Type B pancreatic cell (in vitro differentiated cells): ENCODE measurements at regions not wholly inside any gene's neighbourhood (a gene's known extent, or its start where the extent isn't known, plus 50 kb on each side); places are given as distances from the start of the nearest gene placed in this dataset.

ENCODE experiments used
- DNase-seq: peaks from one replicate; pipeline ENCODE4 v3.0.0; 2021; ENCODE audit warnings: mixed read lengths; ENCODE audit not compliant: unreplicated experiment; ENCODE audit errors: extremely low spot score
- H3K27ac Mint-ChIP-seq: 2 replicates; pipeline ENCODE4 v1.8.0; 2021; ENCODE audit warnings: mild to moderate bottlenecking, mixed read lengths
- H3K27me3 Mint-ChIP-seq: 2 replicates; pipeline ENCODE4 v1.8.0; 2021; ENCODE audit warnings: mixed read lengths
- H3K36me3 Mint-ChIP-seq: 2 replicates; pipeline ENCODE4 v1.8.0; 2021; ENCODE audit warnings: mixed read lengths
- H3K4me1 Mint-ChIP-seq: one replicate; pipeline ENCODE4 v1.8.0; 2021; ENCODE audit warnings: mixed read lengths; ENCODE audit not compliant: unreplicated experiment
- H3K4me3 Mint-ChIP-seq: 2 replicates; pipeline ENCODE4 v1.8.0; 2021; ENCODE audit warnings: mild to moderate bottlenecking, mixed read lengths
- H3K9me3 Mint-ChIP-seq: 2 replicates; pipeline ENCODE4 v1.8.0; 2021; ENCODE audit warnings: mixed read lengths
- TF ChIP-seq, protein P1 (sequence below): fragments of 200-600 bp; sonication (generic); conservative IDR thresholded peaks from 2 replicates; pipeline ENCODE4 v1.5.0; 2021; ENCODE audit warnings: antibody characterized with exemption, mild to moderate bottlenecking

DNA sequence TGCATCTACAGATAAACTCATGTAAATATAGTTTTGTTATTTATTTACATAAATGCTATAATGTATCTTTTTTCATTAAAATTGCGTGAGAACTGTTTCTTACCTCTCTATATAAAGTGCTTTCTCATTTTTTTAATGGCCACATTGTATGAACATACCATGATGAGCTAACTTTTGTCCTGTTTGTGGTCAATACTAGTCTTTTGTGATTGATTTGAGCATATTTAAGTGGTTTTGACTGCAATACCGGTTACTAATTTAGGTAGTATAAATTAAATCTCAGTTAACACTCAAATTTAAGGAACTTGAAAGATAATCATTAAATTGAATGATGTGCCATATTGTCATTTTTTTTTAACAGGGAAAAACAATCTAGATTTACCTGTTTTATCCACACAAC lies 108.2 kb downstream of the HAUS1 start:
- Mint-ChIP-seq H3K4me3 (no peak overlapping the region), H3K4me1 (peaks cover 4% of the 10 kb centered on the region), H3K36me3 (peaks cover 9% of the 10 kb centered on the region), H3K9me3 (no peaks in the 10 kb centered on the region), H3K27ac (no peak overlapping the region), H3K27me3 (no peaks in the 10 kb centered on the region)
- TF ChIP-seq, protein P1, sequence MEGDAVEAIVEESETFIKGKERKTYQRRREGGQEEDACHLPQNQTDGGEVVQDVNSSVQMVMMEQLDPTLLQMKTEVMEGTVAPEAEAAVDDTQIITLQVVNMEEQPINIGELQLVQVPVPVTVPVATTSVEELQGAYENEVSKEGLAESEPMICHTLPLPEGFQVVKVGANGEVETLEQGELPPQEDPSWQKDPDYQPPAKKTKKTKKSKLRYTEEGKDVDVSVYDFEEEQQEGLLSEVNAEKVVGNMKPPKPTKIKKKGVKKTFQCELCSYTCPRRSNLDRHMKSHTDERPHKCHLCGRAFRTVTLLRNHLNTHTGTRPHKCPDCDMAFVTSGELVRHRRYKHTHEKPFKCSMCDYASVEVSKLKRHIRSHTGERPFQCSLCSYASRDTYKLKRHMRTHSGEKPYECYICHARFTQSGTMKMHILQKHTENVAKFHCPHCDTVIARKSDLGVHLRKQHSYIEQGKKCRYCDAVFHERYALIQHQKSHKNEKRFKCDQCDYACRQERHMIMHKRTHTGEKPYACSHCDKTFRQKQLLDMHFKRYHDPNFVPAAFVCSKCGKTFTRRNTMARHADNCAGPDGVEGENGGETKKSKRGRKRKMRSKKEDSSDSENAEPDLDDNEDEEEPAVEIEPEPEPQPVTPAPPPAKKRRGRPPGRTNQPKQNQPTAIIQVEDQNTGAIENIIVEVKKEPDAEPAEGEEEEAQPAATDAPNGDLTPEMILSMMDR = no peak
- no peak for DNase-seq

DNA sequence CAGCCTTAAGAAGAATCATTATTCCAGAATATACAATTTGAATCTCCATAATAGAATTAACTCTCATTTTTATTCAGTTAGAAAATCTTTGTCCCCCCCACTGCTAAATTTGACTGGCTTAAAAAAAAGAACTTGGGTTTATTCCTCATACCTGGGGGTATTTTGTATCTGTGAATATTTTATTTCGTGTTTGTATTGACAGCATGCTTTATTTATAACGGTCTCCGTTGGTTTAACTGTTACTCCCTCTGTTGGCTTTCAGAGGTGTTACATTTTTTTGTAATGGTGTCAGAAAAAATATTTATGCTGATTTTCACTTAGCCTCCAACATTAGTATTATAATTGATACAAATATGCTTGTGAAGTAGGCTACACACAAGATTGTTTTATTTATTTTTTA lies 109.1 kb downstream of the HAUS1 start:
- Mint-ChIP-seq H3K27ac (no peak overlapping the region), H3K4me3 (no peak overlapping the region), H3K9me3 (no peaks in the 10 kb centered on the region), H3K36me3 (peaks cover 9% of the 10 kb centered on the region), H3K27me3 (no peaks in the 10 kb centered on the region), H3K4me1 (peaks cover 4% of the 10 kb centered on the region)
- no peak for DNase-seq
- TF ChIP-seq, protein P1 = peak; percentile 70

DNA sequence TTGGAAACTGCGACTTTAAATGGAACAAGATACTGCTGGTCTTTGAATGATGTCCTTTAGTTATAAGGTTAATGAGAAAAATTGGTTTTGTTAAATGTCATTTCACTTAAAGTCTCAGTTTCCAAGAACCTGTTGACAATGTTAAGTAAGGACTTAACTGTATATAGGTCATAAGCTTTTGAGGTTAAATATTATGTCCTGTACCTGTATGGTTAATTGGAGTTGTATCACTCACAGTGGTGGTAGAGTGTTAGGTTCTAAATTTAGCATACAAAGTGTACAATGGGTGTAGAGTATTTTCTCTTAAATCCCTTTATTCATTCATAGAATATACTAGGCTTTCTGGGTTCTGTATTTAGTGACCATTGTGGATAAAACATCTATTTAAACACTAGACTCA lies 110.2 kb downstream of the HAUS1 start:
- no peaks in the 10 kb centered on the region for H3K27me3 Mint-ChIP-seq
- no peak for DNase-seq
- H3K9me3 Mint-ChIP-seq = no peaks in the 10 kb centered on the region
- H3K4me3 Mint-ChIP-seq = no peak overlapping the region
- H3K4me1 Mint-ChIP-seq = peaks cover 4% of the 10 kb centered on the region
- H3K27ac Mint-ChIP-seq = no peak overlapping the region
- peaks cover 13% of the 10 kb centered on the region for H3K36me3 Mint-ChIP-seq
- TF ChIP-seq, protein P1 = no peak

DNA sequence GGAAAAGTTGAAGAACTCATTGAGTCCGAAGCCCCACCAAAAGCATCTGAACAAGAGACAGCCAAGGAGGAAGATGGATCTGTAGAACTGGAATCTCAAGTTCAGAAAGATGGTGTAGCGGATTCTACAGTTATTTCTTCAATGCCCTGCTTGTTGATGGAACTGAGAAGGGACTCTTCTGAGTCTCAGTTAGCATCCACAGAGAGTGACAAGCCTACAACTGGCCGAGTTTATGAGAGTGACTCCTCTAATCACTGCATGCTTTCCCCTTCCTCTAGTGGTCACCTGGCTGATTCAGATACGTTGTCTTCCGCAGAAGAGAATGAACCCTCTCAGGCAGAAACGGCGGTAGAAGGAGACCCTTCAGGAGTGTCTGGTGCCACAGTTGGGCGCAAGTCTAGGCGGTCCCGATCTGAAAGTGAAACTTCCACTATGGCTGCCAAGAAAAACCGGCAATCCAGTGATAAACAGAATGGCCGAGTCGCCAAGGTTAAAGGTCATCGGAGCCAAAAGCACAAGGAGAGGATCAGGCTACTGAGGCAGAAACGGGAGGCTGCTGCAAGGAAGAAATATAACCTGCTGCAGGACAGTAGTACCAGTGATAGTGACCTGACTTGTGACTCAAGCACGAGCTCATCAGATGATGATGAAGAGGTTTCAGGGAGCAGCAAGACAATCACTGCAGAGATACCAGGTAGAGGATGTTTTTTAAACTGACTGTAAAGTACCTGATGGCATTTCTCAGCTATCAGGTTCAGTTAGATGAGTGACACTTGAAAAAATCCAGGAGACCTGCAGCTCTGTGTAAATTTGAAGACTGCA lies 111.9 kb downstream of the HAUS1 start:
- Mint-ChIP-seq H3K27me3 (no peaks in the 10 kb centered on the region), H3K36me3 (peaks cover 19% of the 10 kb centered on the region), H3K4me1 (peaks cover 4% of the 10 kb centered on the region), H3K4me3 (no peak overlapping the region), H3K9me3 (no peaks in the 10 kb centered on the region), H3K27ac (no peak overlapping the region)
- no peak for DNase-seq
- TF ChIP-seq, protein P1 = no peak

DNA sequence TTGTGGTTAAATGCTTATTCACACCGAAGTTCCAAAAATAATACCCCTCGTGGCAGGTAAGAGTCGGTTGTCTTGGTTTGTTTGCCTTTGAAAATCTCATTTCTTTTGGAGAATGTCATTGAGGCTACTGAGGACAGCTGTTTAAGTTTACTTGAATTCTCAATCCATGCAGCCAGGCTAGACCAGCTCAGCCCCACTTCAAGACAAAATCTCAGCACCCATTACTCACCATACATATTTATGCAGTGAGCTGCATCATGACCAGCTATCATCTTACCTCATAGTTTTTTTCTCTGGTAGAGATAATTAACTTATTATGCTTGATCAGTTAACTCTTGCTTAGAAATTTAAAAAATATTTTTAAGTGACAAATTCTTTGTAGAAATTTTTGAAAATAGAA lies 115.9 kb downstream of the HAUS1 start:
- Mint-ChIP-seq H3K4me3 (no peak overlapping the region), H3K9me3 (no peaks in the 10 kb centered on the region), H3K27me3 (no peaks in the 10 kb centered on the region), H3K36me3 (peaks cover 19% of the 10 kb centered on the region), H3K4me1 (peaks cover 13% of the 10 kb centered on the region), H3K27ac (no peak overlapping the region)
- no peak for DNase-seq
- TF ChIP-seq, protein P1 = no peak
